ENCODE measurements at regions not wholly inside any gene's neighbourhood (a gene's known extent, or its start where the extent isn't known, plus 50 kb on each side); places are given as distances from the start of the nearest gene placed in this dataset.

GRCh38 chr14:22414876-22415604, 174.0 kb downstream of the DAD1 start:
- intact Hi-C loops (cut with micrococcal nuclease), result no loop called here
- Mint-ChIP-seq H3K4me1 (ENCODE audit: low read depth) (no peaks in the 10 kb centered on the region), H3K9me3 (no peaks in the 10 kb centered on the region), H3K27me3 (ENCODE audit: low read depth) (no peaks in the 10 kb centered on the region), H3K27ac (no peak overlapping the region), H3K4me3 (ENCODE audit: low read depth) (no peak overlapping the region), H3K36me3 (ENCODE audit: low read depth) (no peaks in the 10 kb centered on the region)
- DNase-seq (ENCODE audit: low spot score), result no peak

GRCh38 chr14:22412926-22413411, 176.1 kb downstream of the DAD1 start:
- H3K27ac Mint-ChIP-seq, result no peak overlapping the region
- intact Hi-C loops (cut with micrococcal nuclease), result no loop called here
- no peaks in the 10 kb centered on the region for H3K9me3 Mint-ChIP-seq
- no peak overlapping the region for H3K4me3 Mint-ChIP-seq (ENCODE audit: low read depth)
- no peaks in the 10 kb centered on the region for H3K27me3 Mint-ChIP-seq (ENCODE audit: low read depth)
- no peaks in the 10 kb centered on the region for H3K36me3 Mint-ChIP-seq (ENCODE audit: low read depth)
- H3K4me1 Mint-ChIP-seq (ENCODE audit: low read depth), result no peaks in the 10 kb centered on the region
- no peak for DNase-seq (ENCODE audit: low spot score)

- H3K27ac Mint-ChIP-seq, result no peak overlapping the region
- DNase-seq (ENCODE audit: low spot score), result no peak
- no peak overlapping the region for H3K4me3 Mint-ChIP-seq (ENCODE audit: low read depth)
- H3K4me1 Mint-ChIP-seq (ENCODE audit: low read depth), result no peaks in the 10 kb centered on the region
- H3K9me3 Mint-ChIP-seq, result no peaks in the 10 kb centered on the region
- no peaks in the 10 kb centered on the region for H3K27me3 Mint-ChIP-seq (ENCODE audit: low read depth)
- intact Hi-C loops (cut with micrococcal nuclease), result no loop called here
- no peaks in the 10 kb centered on the region for H3K36me3 Mint-ChIP-seq (ENCODE audit: low read depth)
Measured at GRCh38 chr14:22411398-22412055, 177.5 kb downstream of the DAD1 start.

- H3K4me1 Mint-ChIP-seq (ENCODE audit: low read depth), result no peaks in the 10 kb centered on the region
- H3K4me3 Mint-ChIP-seq (ENCODE audit: low read depth), result no peak overlapping the region
- no peak for DNase-seq (ENCODE audit: low spot score)
- intact Hi-C loops (cut with micrococcal nuclease), result no loop called here
- no peak overlapping the region for H3K27ac Mint-ChIP-seq
- no peaks in the 10 kb centered on the region for H3K9me3 Mint-ChIP-seq
- H3K36me3 Mint-ChIP-seq (ENCODE audit: low read depth), result no peaks in the 10 kb centered on the region
- H3K27me3 Mint-ChIP-seq (ENCODE audit: low read depth), result no peaks in the 10 kb centered on the region
Measured at GRCh38 chr14:22410497-22410896, 178.5 kb downstream of the DAD1 start.

GRCh38 chr14:22409006-22409405, 180.0 kb downstream of the DAD1 start:
- H3K4me1 Mint-ChIP-seq (ENCODE audit: low read depth), result no peaks in the 10 kb centered on the region
- intact Hi-C loops (cut with micrococcal nuclease), result no loop called here
- no peaks in the 10 kb centered on the region for H3K36me3 Mint-ChIP-seq (ENCODE audit: low read depth)
- no peaks in the 10 kb centered on the region for H3K27me3 Mint-ChIP-seq (ENCODE audit: low read depth)
- no peak overlapping the region for H3K4me3 Mint-ChIP-seq (ENCODE audit: low read depth)
- no peak overlapping the region for H3K27ac Mint-ChIP-seq
- H3K9me3 Mint-ChIP-seq, result no peaks in the 10 kb centered on the region
- no peak for DNase-seq (ENCODE audit: low spot score)

- no peaks in the 10 kb centered on the region for H3K9me3 Mint-ChIP-seq
- H3K27me3 Mint-ChIP-seq (ENCODE audit: low read depth), result no peaks in the 10 kb centered on the region
- intact Hi-C loops (cut with micrococcal nuclease), result no loop called here
- no peaks in the 10 kb centered on the region for H3K36me3 Mint-ChIP-seq (ENCODE audit: low read depth)
- H3K27ac Mint-ChIP-seq, result no peak overlapping the region
- no peaks in the 10 kb centered on the region for H3K4me1 Mint-ChIP-seq (ENCODE audit: low read depth)
- DNase-seq (ENCODE audit: low spot score), result no peak
- no peak overlapping the region for H3K4me3 Mint-ChIP-seq (ENCODE audit: low read depth)
Measured at GRCh38 chr14:22408547-22408946, 180.5 kb downstream of the DAD1 start.

- Mint-ChIP-seq H3K36me3 (ENCODE audit: low read depth) (no peaks in the 10 kb centered on the region), H3K27me3 (ENCODE audit: low read depth) (no peaks in the 10 kb centered on the region), H3K4me3 (ENCODE audit: low read depth) (no peak overlapping the region), H3K4me1 (ENCODE audit: low read depth) (no peaks in the 10 kb centered on the region), H3K27ac (no peak overlapping the region), H3K9me3 (no peaks in the 10 kb centered on the region)
- intact Hi-C loops (cut with micrococcal nuclease), result no loop called here
- DNase-seq (ENCODE audit: low spot score), result no peak
Measured at GRCh38 chr14:22407033-22407432, 182.0 kb downstream of the DAD1 start.

- DNase-seq (ENCODE audit: low spot score), result no peak
- no peak overlapping the region for H3K4me3 Mint-ChIP-seq (ENCODE audit: low read depth)
- H3K27me3 Mint-ChIP-seq (ENCODE audit: low read depth), result no peaks in the 10 kb centered on the region
- H3K36me3 Mint-ChIP-seq (ENCODE audit: low read depth), result no peaks in the 10 kb centered on the region
- H3K27ac Mint-ChIP-seq, result no peak overlapping the region
- H3K4me1 Mint-ChIP-seq (ENCODE audit: low read depth), result no peaks in the 10 kb centered on the region
- intact Hi-C loops (cut with micrococcal nuclease), result no loop called here
- H3K9me3 Mint-ChIP-seq, result no peaks in the 10 kb centered on the region
Measured at GRCh38 chr14:22405201-22405600, 183.8 kb downstream of the DAD1 start.

GRCh38 chr14:22403296-22403695, 185.7 kb downstream of the DAD1 start:
- no peak overlapping the region for H3K4me3 Mint-ChIP-seq (ENCODE audit: low read depth)
- no peak for DNase-seq (ENCODE audit: low spot score)
- H3K4me1 Mint-ChIP-seq (ENCODE audit: low read depth), result no peaks in the 10 kb centered on the region
- no peaks in the 10 kb centered on the region for H3K27me3 Mint-ChIP-seq (ENCODE audit: low read depth)
- intact Hi-C loops (cut with micrococcal nuclease), result no loop called here
- H3K27ac Mint-ChIP-seq, result no peak overlapping the region
- H3K36me3 Mint-ChIP-seq (ENCODE audit: low read depth), result no peaks in the 10 kb centered on the region
- no peaks in the 10 kb centered on the region for H3K9me3 Mint-ChIP-seq

- intact Hi-C loops (cut with micrococcal nuclease), result no loop called here
- no peak overlapping the region for H3K4me3 Mint-ChIP-seq (ENCODE audit: low read depth)
- H3K4me1 Mint-ChIP-seq (ENCODE audit: low read depth), result no peaks in the 10 kb centered on the region
- no peaks in the 10 kb centered on the region for H3K36me3 Mint-ChIP-seq (ENCODE audit: low read depth)
- no peaks in the 10 kb centered on the region for H3K27me3 Mint-ChIP-seq (ENCODE audit: low read depth)
- no peaks in the 10 kb centered on the region for H3K9me3 Mint-ChIP-seq
- H3K27ac Mint-ChIP-seq, result no peak overlapping the region
- no peak for DNase-seq (ENCODE audit: low spot score)
Measured at GRCh38 chr14:22400655-22401259, 188.3 kb downstream of the DAD1 start.

- Mint-ChIP-seq H3K27ac (no peak overlapping the region), H3K27me3 (ENCODE audit: low read depth) (no peaks in the 10 kb centered on the region), H3K36me3 (ENCODE audit: low read depth) (no peaks in the 10 kb centered on the region), H3K4me3 (ENCODE audit: low read depth) (no peak overlapping the region), H3K4me1 (ENCODE audit: low read depth) (no peaks in the 10 kb centered on the region), H3K9me3 (no peaks in the 10 kb centered on the region)
- DNase-seq (ENCODE audit: low spot score), result no peak
- intact Hi-C loops (cut with micrococcal nuclease), result no loop called here
Measured at GRCh38 chr14:22399776-22400175, 189.2 kb downstream of the DAD1 start.

GRCh38 chr14:22397221-22397737, 191.7 kb downstream of the DAD1 start:
- Mint-ChIP-seq H3K9me3 (no peaks in the 10 kb centered on the region), H3K4me1 (ENCODE audit: low read depth) (no peaks in the 10 kb centered on the region), H3K27ac (no peak overlapping the region), H3K4me3 (ENCODE audit: low read depth) (no peak overlapping the region), H3K27me3 (ENCODE audit: low read depth) (no peaks in the 10 kb centered on the region), H3K36me3 (ENCODE audit: low read depth) (no peaks in the 10 kb centered on the region)
- no peak for DNase-seq (ENCODE audit: low spot score)
- intact Hi-C loops (cut with micrococcal nuclease), result no loop called here

GRCh38 chr14:22395803-22396202, 193.2 kb downstream of the DAD1 start:
- Mint-ChIP-seq H3K27me3 (ENCODE audit: low read depth) (no peaks in the 10 kb centered on the region), H3K4me3 (ENCODE audit: low read depth) (no peak overlapping the region)

More at GRCh38 chr14:22395803-22396202, 193.2 kb downstream of the DAD1 start:
- Mint-ChIP-seq H3K4me1 (ENCODE audit: low read depth) (no peaks in the 10 kb centered on the region), H3K9me3 (no peaks in the 10 kb centered on the region), H3K36me3 (ENCODE audit: low read depth) (no peaks in the 10 kb centered on the region), H3K27ac (no peak overlapping the region)
- no peak for DNase-seq (ENCODE audit: low spot score)
- intact Hi-C loops (cut with micrococcal nuclease), result no loop called here
